HFFc6 (cell line): ENCODE measurements at regions not wholly inside any gene's neighbourhood (a gene's known extent, or its start where the extent isn't known, plus 50 kb on each side); places are given as distances from the start of the nearest gene placed in this dataset.

Source experiments
- DNase-seq: peaks from one replicate; pipeline ENCODE4 v3.0.0-alpha.2; 2018
- H3K27ac Mint-ChIP-seq: 2 replicates; pipeline ENCODE4 v1.8.0; 2020; ENCODE audit warnings: mild to moderate bottlenecking, mixed read lengths
- H3K27me3 Mint-ChIP-seq: 2 replicates; pipeline ENCODE4 v1.8.0; 2021; ENCODE audit warnings: mild to moderate bottlenecking, moderate library complexity, mixed read lengths; ENCODE audit not compliant: insufficient read depth
- H3K36me3 Mint-ChIP-seq: 2 replicates; pipeline ENCODE4 v1.8.0; 2021; ENCODE audit warnings: low read depth, mixed read lengths
- H3K4me1 Mint-ChIP-seq: 2 replicates; pipeline ENCODE4 v1.8.0; 2020; ENCODE audit warnings: low read depth, mixed read lengths
- H3K4me3 Mint-ChIP-seq: 2 replicates; pipeline ENCODE4 v1.8.0; 2020; ENCODE audit warnings: mild to moderate bottlenecking, moderate library complexity, mixed read lengths
- H3K9me3 Mint-ChIP-seq: 2 replicates; pipeline ENCODE4 v1.8.0; 2020; ENCODE audit warnings: mild to moderate bottlenecking, mixed read lengths
- TF ChIP-seq, protein P1 (sequence below): fragments of 200-600 bp; sonication (generic); IDR thresholded peaks from 2 replicates; pipeline ENCODE4 v1.5.0; 2021; ENCODE audit warnings: antibody characterized with exemption, mild to moderate bottlenecking

DNA sequence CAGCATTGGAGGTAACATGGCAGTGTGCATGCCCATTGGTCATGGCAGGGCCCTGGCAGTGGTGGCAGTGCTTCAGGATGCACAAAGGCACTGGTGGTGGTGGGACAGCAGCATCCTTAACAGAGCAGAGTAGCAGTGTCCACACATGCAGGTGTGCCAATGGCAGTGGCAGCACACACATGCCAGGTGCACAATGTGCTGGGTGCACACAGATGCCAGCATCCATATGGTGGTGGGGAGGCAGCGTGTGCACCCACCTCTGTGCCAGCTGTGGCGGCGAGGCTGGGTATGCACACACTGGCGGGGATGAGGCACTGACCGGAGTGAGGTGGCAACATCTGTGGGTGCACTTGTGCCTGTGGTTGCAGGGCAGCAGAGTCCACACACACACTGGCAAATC lies 150.6 kb downstream of the SI start:
- Mint-ChIP-seq H3K27ac (no peak overlapping the region), H3K4me1 (no peaks in the 10 kb centered on the region), H3K27me3 (no peaks in the 10 kb centered on the region)

GRCh38 chr3:164918905-164919304 lies 159.4 kb downstream of the SI start:
- Mint-ChIP-seq H3K4me3 (no peak overlapping the region), H3K27me3 (no peaks in the 10 kb centered on the region), H3K36me3 (no peaks in the 10 kb centered on the region), H3K27ac (no peak overlapping the region), H3K9me3 (peaks cover 42% of the 10 kb centered on the region), H3K4me1 (no peaks in the 10 kb centered on the region)
- no peak for DNase-seq
- TF ChIP-seq, protein P1, sequence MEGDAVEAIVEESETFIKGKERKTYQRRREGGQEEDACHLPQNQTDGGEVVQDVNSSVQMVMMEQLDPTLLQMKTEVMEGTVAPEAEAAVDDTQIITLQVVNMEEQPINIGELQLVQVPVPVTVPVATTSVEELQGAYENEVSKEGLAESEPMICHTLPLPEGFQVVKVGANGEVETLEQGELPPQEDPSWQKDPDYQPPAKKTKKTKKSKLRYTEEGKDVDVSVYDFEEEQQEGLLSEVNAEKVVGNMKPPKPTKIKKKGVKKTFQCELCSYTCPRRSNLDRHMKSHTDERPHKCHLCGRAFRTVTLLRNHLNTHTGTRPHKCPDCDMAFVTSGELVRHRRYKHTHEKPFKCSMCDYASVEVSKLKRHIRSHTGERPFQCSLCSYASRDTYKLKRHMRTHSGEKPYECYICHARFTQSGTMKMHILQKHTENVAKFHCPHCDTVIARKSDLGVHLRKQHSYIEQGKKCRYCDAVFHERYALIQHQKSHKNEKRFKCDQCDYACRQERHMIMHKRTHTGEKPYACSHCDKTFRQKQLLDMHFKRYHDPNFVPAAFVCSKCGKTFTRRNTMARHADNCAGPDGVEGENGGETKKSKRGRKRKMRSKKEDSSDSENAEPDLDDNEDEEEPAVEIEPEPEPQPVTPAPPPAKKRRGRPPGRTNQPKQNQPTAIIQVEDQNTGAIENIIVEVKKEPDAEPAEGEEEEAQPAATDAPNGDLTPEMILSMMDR, result no peak

More for the DNA sequence above, 150.6 kb downstream of the SI start:
- Mint-ChIP-seq H3K4me3 (no peak overlapping the region), H3K36me3 (no peaks in the 10 kb centered on the region), H3K9me3 (peaks cover 68% of the 10 kb centered on the region)
- DNase-seq, result no peak
- TF ChIP-seq, protein P1, result no peak

DNA sequence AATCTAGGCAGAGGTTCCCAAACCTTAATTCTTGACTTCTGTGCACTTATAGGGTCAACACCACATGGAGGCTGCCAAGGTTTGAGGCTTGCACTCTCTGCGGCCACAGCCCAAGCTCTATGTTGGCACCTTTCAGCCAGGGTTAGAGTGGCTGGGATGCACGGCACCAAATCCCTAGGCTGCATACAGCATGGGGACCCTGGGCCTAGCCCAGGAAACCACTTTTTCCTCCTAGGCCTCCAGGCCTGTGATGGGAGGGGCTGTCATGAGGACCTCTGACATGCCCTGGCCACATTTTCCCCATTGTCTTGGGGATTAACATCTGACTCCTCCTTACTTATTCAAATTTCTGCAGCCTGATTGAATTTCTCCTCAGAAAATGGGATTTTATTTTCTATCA lies 165.4 kb downstream of the SI start:
- Mint-ChIP-seq H3K27ac (no peak overlapping the region), H3K4me3 (no peak overlapping the region), H3K27me3 (no peaks in the 10 kb centered on the region), H3K36me3 (no peaks in the 10 kb centered on the region; the same call in 1 of the 2 replicates), H3K9me3 (peaks cover 43% of the 10 kb centered on the region), H3K4me1 (no peaks in the 10 kb centered on the region)
- TF ChIP-seq, protein P1, result no peak
- DNase-seq, result no peak

DNA sequence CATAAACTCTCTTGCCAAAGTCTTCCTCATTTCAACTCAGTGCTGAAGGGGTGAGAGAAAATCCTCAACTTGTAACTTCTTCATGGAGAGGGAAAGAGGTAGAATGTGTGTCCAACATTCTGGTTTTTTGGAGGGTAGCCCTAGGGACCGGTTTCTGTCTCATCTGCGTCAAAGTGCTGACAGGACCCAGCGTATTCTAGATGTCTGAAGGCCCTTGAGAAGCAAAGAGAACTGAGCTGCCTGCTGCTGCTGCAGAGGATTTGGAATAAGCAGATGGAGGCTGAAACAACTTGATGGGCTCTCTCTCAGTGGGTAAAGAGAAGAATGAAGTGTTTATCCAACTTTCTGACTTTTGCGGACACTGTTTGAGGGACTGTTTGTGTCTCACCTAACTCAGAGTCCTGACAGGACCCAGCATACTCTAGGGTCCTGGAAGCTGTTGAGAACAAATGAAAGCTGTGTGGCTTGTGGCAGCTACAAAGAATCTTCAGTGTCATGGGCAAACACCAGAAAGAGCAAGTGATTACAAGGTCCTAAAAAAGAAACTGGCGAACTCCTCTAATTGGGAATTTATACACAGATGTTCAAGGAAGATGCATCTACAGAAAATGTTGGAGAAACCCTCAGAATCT lies 174.4 kb downstream of the SI start:
- Mint-ChIP-seq H3K36me3 (no peaks in the 10 kb centered on the region; the same call in 1 of the 2 replicates), H3K4me1 (no peaks in the 10 kb centered on the region), H3K4me3 (no peak overlapping the region), H3K9me3 (peaks cover 23% of the 10 kb centered on the region), H3K27me3 (peaks cover 3% of the 10 kb centered on the region), H3K27ac (no peak overlapping the region)
- TF ChIP-seq, protein P1, result no peak
- DNase-seq, result no peak

DNA sequence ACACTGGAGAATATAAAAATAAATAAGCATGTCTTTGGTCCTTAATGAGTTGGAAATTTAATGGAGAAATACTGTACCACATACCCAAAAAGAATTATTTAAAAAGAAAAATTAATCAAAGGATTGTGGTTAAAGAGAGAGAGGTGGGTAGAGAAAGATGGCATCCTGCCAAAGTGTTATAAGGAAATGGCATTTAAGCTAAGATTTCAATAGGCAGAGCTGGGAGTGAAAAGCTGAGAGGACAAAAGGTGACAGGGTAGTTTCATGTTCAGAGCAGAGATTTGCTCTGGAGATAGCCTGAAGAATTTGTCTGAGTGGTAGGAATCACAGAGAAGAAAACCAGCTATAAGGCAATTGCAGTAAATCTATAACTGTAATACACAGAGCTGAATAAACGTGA lies 181.0 kb downstream of the SI start:
- Mint-ChIP-seq H3K36me3 (no peaks in the 10 kb centered on the region; the same call in 1 of the 2 replicates), H3K9me3 (peaks cover 35% of the 10 kb centered on the region), H3K4me1 (no peaks in the 10 kb centered on the region), H3K27me3 (no peaks in the 10 kb centered on the region), H3K27ac (no peak overlapping the region), H3K4me3 (no peak overlapping the region)
- DNase-seq, result no peak
- TF ChIP-seq, protein P1, result no peak
